IMR-90 (cell line): ENCODE measurements at regions not wholly inside any gene's neighbourhood (a gene's known extent, or its start where the extent isn't known, plus 50 kb on each side); places are given as distances from the start of the nearest gene placed in this dataset.

ENCODE experiments used
- MAZ ChIP-seq: IDR thresholded peaks from 2 replicates; pipeline ENCODE4 v1.6.1; 2012; ENCODE audit warnings: low read depth, mild to moderate bottlenecking, low read length, improper control_type of control experiment, moderate library complexity, borderline replicate concordance
- POLR2A ChIP-seq: IDR thresholded peaks from 2 replicates; pipeline ENCODE4 v1.6.1; 2012; ENCODE audit warnings: mild to moderate bottlenecking, low read depth, low read length
- RFX5 ChIP-seq: IDR thresholded peaks from 2 replicates; pipeline ENCODE4 v1.8.0; 2012; ENCODE audit warnings: low read depth, mild to moderate bottlenecking, low read length, moderate library complexity
- SMC3 ChIP-seq: fragments of 150-350 bp; IDR thresholded peaks from 2 replicates; pipeline ENCODE4 v1.6.1; 2016; ENCODE audit warnings: low read depth, mild to moderate bottlenecking, antibody characterized with exemption, low read length, moderate library complexity
- USF2 ChIP-seq: fragments of 150-350 bp; IDR thresholded peaks from 2 replicates; pipeline ENCODE4 v1.6.1; 2017; ENCODE audit warnings: mild to moderate bottlenecking, antibody characterized with exemption, low read length, low read depth
- TF ChIP-seq, protein P1 (sequence below): conservative IDR thresholded peaks from 2 replicates; pipeline ENCODE4 v1.5.1; 2012; ENCODE audit warnings: mild to moderate bottlenecking, low read depth, low read length, improper control_type of control experiment
- TF ChIP-seq, protein P2 (sequence below): fragments of 150-350 bp; IDR thresholded peaks from 2 replicates; pipeline ENCODE4 v1.6.1; 2016; ENCODE audit warnings: low read depth, mild to moderate bottlenecking, low read length, moderate library complexity, borderline replicate concordance

- TF ChIP-seq POLR2A, result no peak
- TF ChIP-seq, protein P1, sequence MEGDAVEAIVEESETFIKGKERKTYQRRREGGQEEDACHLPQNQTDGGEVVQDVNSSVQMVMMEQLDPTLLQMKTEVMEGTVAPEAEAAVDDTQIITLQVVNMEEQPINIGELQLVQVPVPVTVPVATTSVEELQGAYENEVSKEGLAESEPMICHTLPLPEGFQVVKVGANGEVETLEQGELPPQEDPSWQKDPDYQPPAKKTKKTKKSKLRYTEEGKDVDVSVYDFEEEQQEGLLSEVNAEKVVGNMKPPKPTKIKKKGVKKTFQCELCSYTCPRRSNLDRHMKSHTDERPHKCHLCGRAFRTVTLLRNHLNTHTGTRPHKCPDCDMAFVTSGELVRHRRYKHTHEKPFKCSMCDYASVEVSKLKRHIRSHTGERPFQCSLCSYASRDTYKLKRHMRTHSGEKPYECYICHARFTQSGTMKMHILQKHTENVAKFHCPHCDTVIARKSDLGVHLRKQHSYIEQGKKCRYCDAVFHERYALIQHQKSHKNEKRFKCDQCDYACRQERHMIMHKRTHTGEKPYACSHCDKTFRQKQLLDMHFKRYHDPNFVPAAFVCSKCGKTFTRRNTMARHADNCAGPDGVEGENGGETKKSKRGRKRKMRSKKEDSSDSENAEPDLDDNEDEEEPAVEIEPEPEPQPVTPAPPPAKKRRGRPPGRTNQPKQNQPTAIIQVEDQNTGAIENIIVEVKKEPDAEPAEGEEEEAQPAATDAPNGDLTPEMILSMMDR, result no peak
- TF ChIP-seq USF2, result no peak
- TF ChIP-seq MAZ, result no peak
- TF ChIP-seq, protein P2, sequence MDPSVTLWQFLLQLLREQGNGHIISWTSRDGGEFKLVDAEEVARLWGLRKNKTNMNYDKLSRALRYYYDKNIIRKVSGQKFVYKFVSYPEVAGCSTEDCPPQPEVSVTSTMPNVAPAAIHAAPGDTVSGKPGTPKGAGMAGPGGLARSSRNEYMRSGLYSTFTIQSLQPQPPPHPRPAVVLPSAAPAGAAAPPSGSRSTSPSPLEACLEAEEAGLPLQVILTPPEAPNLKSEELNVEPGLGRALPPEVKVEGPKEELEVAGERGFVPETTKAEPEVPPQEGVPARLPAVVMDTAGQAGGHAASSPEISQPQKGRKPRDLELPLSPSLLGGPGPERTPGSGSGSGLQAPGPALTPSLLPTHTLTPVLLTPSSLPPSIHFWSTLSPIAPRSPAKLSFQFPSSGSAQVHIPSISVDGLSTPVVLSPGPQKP, result no peak
- no peak for TF ChIP-seq SMC3
- no peak for TF ChIP-seq RFX5
Measured at GRCh38 chr3:82329300-82329699, 567.9 kb upstream of the GBE1 start.
